ENCODE measurements at regions not wholly inside any gene's neighbourhood (a gene's known extent, or its start where the extent isn't known, plus 50 kb on each side); places are given as distances from the start of the nearest gene placed in this dataset.

- H3K4me3 ChIP-seq (ENCODE audit: low read depth, low read length): no peak overlapping the region
- DNase-seq (ENCODE audit: low read depth): peak; percentile 53
- peak; percentile 19 for TF ChIP-seq CTCF (conservative IDR thresholded peaks at IDR 0.05; ENCODE audit: low read depth, low read length)
Observed at GRCh38 chr17:77479372-77480198, 338.8 kb downstream of the SEC14L1 start.

GRCh38 chr17:77480199-77480508, 339.4 kb downstream of the SEC14L1 start:
- H3K4me3 ChIP-seq (ENCODE audit: low read depth, low read length): no peak overlapping the region
- peak; percentile 32 for TF ChIP-seq CTCF (conservative IDR thresholded peaks at IDR 0.05; ENCODE audit: low read depth, low read length)
- DNase-seq (ENCODE audit: low read depth): no peak

- no peak for DNase-seq (ENCODE audit: low read depth)
- H3K4me3 ChIP-seq (ENCODE audit: low read depth, low read length): no peak overlapping the region
- TF ChIP-seq CTCF (conservative IDR thresholded peaks at IDR 0.05; ENCODE audit: low read depth, low read length): no peak
Observed at GRCh38 chr17:77480509-77481215, 339.9 kb downstream of the SEC14L1 start.

- DNase-seq (ENCODE audit: low read depth): no peak
- TF ChIP-seq CTCF (conservative IDR thresholded peaks at IDR 0.05; ENCODE audit: low read depth, low read length): no peak
- no peak overlapping the region for H3K4me3 ChIP-seq (ENCODE audit: low read depth, low read length)
Observed at GRCh38 chr17:77481476-77482374, 341.0 kb downstream of the SEC14L1 start.

GRCh38 chr17:77482375-77483127, 341.8 kb downstream of the SEC14L1 start:
- H3K4me3 ChIP-seq (ENCODE audit: low read depth, low read length): no peak overlapping the region
- TF ChIP-seq CTCF (conservative IDR thresholded peaks at IDR 0.05; ENCODE audit: low read depth, low read length): peak; percentile 15
- no peak for DNase-seq (ENCODE audit: low read depth)

GRCh38 chr17:77483128-77483598, 342.4 kb downstream of the SEC14L1 start:
- H3K4me3 ChIP-seq (ENCODE audit: low read depth, low read length): no peak overlapping the region
- no peak for DNase-seq (ENCODE audit: low read depth)
- TF ChIP-seq CTCF (conservative IDR thresholded peaks at IDR 0.05; ENCODE audit: low read depth, low read length): no peak
